Common myeloid progenitor, CD34-positive (primary cell): ENCODE measurements at regions not wholly inside any gene's neighbourhood (a gene's known extent, or its start where the extent isn't known, plus 50 kb on each side); places are given as distances from the start of the nearest gene placed in this dataset.

Experiments
- CTCF ChIA-PET: fragments of 350-600 bp; sonication (Branson Sonifier 250); formaldehyde crosslinking; loops from one replicate; lab custom pipeline; 2021; ENCODE audit warnings: antibody characterized with exemption; lab: Charles Lee
- POLR2A ChIA-PET: fragments of 350-600 bp; sonication (Branson Sonifier 250); formaldehyde crosslinking; loops from one replicate; lab custom pipeline; 2021; ENCODE audit warnings: antibody characterized with exemption; lab: Charles Lee
- DNase-seq, 3 donors: peaks; one replicate each; pipeline versions ENCODE4 v3.0.0 to v3.0.0-alpha.2; 2013
- H3K27ac ChIP-seq, 2 experiments: 1 replicate in 1 of 2; 2 replicates in 1 of 2; pipeline ENCODE4 v1.7.0; 2013; ENCODE audit warnings: inconsistent platforms in 2 of 2, low read length in 2 of 2, mild to moderate bottlenecking in 2 of 2, low read depth in 1 of 2, moderate library complexity in 1 of 2; ENCODE audit not compliant: severe bottlenecking in 2 of 2, insufficient read depth in 1 of 2, poor library complexity in 1 of 2
- H3K27me3 ChIP-seq, 5 experiments: replicated peaks in 2 of 5; 1 replicate in 3 of 5; 2 replicates in 2 of 5; pipeline versions ENCODE4 v1.6.1 to v1.7.0; 2013; ENCODE audit warnings: low read length in 4 of 5, mild to moderate bottlenecking in 2 of 5, moderate library complexity in 2 of 5, inconsistent platforms in 1 of 5; ENCODE audit not compliant: insufficient read depth in 5 of 5, control insufficient read depth in 4 of 5
- H3K36me3 ChIP-seq, 4 experiments: 1 replicate in 2 of 4; 2 replicates in 2 of 4; pipeline versions ENCODE4 v1.6.1 to v1.7.0; 2013; ENCODE audit warnings: low read length in 3 of 4, control low read depth in 1 of 4, mild to moderate bottlenecking in 1 of 4; ENCODE audit not compliant: control insufficient read depth in 4 of 4, insufficient read depth in 4 of 4
- H3K4me1 ChIP-seq, 4 experiments: 1 replicate in 3 of 4; 2 replicates in 1 of 4; pipeline versions ENCODE4 v1.6.1 to v1.7.1; 2013; ENCODE audit warnings: low read length in 3 of 4, mild to moderate bottlenecking in 3 of 4, control low read depth in 1 of 4, inconsistent platforms in 1 of 4, moderate library complexity in 1 of 4; ENCODE audit not compliant: control insufficient read depth in 4 of 4, insufficient read depth in 4 of 4; ENCODE audit errors: control extremely low read depth in 1 of 4
- H3K4me3 ChIP-seq, 7 experiments: 1 replicate in 4 of 7; 2 replicates in 3 of 7; pipeline versions ENCODE4 v1.5.1 to v1.7.0; 2013; ENCODE audit warnings: mild to moderate bottlenecking in 7 of 7, low read length in 6 of 7, moderate library complexity in 6 of 7, inconsistent platforms in 2 of 7, low read depth in 2 of 7, control low read depth in 1 of 7; ENCODE audit not compliant: insufficient read depth in 4 of 7, control insufficient read depth in 1 of 7; ENCODE audit errors: extremely low read depth in 1 of 7
- H3K9me3 ChIP-seq, 5 experiments: 1 replicate in 4 of 5; 2 replicates in 1 of 5; pipeline versions ENCODE4 v1.6.1 to v1.7.1; 2013; ENCODE audit warnings: low read length in 4 of 5, mild to moderate bottlenecking in 2 of 5, inconsistent platforms in 1 of 5, low read depth in 1 of 5, moderate library complexity in 1 of 5; ENCODE audit not compliant: control insufficient read depth in 4 of 5, insufficient read depth in 2 of 5; ENCODE audit errors: control extremely low read depth in 1 of 5
- WGBS: methylation state at CpG from one replicate; pipeline ENCODE4 v1.1.5; 2013; ENCODE audit not compliant: insufficient coverage; 5-methylcytosine and 5-hydroxymethylcytosine counted together

DNA sequence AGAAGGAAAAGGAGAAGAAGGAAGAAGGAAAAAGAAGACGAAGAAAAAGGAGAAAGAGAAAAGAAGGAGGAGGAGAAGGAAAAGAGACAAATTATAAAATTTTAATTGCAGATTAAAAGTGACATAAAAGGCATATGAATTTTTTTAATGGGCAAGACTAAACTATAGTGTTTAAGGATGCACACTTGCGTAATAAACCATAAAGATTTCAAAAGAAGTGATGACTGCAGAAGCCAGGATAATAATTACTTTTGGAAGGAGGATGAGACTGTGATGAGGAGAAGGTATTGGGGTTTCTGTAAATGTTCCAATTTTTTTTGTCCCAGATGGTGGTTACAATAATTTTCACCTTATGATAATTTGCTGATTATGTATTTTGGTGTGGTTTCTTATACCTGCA, 243.1 kb upstream of the PKN2 start:
- no peak overlapping the region for H3K4me3 ChIP-seq
- whole genome bisulfite sequencing, result 100% methylated on average over 2 of the region's 2 CpGs
- DNase-seq, result no peak
- H3K4me1 ChIP-seq, result no peaks in the 10 kb centered on the region
- no peak overlapping the region for H3K27ac ChIP-seq
- peaks cover 0 to 3% (median 0%) of the 10 kb centered on the region in 5 experiments for H3K9me3 ChIP-seq
- CTCF ChIA-PET, result no interaction called here
- no peaks in the 10 kb centered on the region for H3K36me3 ChIP-seq
- H3K27me3 ChIP-seq, result no peaks in the 10 kb centered on the region
- POLR2A ChIA-PET, result no interaction called here

DNA sequence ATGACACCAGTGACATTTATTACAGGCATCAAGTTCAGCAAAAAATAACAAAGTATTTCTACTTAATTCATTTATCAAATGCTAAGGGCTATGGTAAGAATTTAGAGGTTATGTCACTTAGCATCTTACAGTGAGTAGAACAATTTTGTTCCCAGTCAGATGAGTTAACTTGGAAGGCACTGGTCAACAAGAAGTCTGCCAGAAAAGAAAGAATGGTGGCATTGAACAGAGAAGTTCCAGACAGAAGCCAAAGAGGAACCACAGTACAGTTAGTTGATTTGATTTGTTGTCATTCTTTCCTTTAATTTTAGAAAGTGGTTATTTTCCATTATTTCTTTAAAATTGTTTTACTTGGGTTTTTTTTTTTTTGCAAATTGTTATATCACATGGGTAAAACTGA, 232.2 kb upstream of the PKN2 start:
- peaks cover 3 to 12% (median 7%) of the 10 kb centered on the region in 4 experiments for H3K4me1 ChIP-seq
- DNase-seq, result no peak
- H3K27ac ChIP-seq, result no peak overlapping the region
- no peaks in the 10 kb centered on the region for H3K36me3 ChIP-seq
- ChIA-PET CTCF (no interaction called here), POLR2A (no interaction called here)
- peaks cover 0 to 3% (median 0%) of the 10 kb centered on the region in 5 experiments for H3K9me3 ChIP-seq
- no peak overlapping the region for H3K4me3 ChIP-seq
- H3K27me3 ChIP-seq, result no peaks in the 10 kb centered on the region

DNA sequence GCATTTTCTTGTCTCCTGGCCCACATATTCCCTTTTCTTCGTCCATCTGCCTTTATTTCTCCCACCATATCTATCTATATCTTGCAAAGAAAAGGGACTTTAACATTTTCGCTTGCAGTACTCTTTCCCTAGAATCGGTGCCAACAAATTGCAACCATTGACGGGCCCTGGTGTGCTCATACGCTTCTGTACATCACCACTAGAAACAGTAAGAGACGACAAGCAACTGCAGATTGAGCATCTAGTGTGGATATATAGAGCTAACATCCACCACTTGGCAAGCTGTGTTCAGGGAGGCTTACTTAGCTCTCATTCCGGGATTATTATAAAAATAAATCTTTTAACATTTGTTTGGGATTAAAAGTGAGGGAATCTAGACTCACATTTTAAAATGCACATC, 230.8 kb upstream of the PKN2 start:
- no peaks in the 10 kb centered on the region for H3K36me3 ChIP-seq
- H3K9me3 ChIP-seq, result peaks cover 0 to 3% (median 0%) of the 10 kb centered on the region in 5 experiments
- no peak overlapping the region for H3K4me3 ChIP-seq
- ChIA-PET CTCF (no interaction called here), POLR2A (no interaction called here)
- no peak for DNase-seq
- WGBS, result 100% methylated on average over 3 of the region's 7 CpGs
- peaks cover 3 to 12% (median 7%) of the 10 kb centered on the region in 4 experiments for H3K4me1 ChIP-seq
- no peak overlapping the region for H3K27ac ChIP-seq
- no peaks in the 10 kb centered on the region for H3K27me3 ChIP-seq

DNA sequence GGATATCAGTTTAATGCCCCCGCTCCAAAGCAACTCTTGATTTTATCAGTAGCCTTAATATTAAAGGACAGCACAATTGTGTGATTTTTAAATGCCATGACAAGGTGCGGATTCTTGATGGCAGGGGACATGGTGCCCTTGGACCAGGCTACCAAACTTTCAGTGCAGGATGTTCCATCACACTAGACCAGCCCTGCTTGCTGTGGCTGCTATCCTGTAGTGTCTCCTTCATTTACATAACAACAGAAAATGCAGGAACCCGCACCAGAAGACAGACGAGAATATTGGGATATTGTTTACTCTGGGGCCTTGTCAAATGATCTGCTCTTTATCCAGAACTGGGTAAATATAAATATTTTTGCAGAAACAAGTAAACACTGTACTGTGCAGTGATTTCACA, 229.3 kb upstream of the PKN2 start:
- 100% methylated on average over 2 of the region's 4 CpGs for WGBS
- no peaks in the 10 kb centered on the region for H3K36me3 ChIP-seq
- DNase-seq, result no peak
- CTCF ChIA-PET, result no interaction called here
- peaks cover 3 to 12% (median 7%) of the 10 kb centered on the region in 4 experiments for H3K4me1 ChIP-seq
- POLR2A ChIA-PET, result no interaction called here
- H3K9me3 ChIP-seq, result peaks cover 0 to 2% (median 0%) of the 10 kb centered on the region in 5 experiments
- no peaks in the 10 kb centered on the region for H3K27me3 ChIP-seq
- H3K4me3 ChIP-seq, result no peak overlapping the region
- H3K27ac ChIP-seq, result no peak overlapping the region

DNA sequence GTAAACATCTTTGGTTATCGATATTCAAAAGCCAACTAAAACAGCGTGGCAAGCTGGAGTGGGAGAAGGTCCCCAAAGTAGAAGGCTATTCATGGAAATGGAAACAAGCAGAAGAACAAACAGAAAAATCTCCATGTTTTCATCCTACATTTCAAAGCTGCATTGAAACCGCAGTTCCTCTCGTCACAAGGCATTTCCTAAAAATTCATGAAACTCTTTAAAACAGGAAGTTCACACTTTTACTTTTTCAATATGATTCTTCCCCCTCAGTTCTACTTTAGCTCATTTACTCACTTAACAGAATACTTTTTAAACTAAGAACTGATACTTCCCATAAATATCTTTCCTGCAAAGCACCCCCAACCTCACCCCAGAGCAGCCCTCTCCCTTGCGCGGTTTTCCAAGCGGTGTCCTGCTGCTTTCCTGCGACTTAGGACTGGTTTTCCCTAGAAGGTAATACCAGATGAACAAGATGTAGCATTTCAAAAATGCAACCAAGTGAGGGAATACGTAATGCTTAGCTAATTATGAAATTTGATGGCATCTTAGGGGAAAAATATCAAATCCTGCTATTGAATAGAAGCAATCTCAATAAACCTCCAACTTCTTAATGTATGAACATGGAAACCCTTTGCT, 228.3 kb upstream of the PKN2 start:
- peak overlapping the region in 1 of 7 experiments; percentile 47 for H3K4me3 ChIP-seq
- CTCF ChIA-PET, result no interaction called here

DNA sequence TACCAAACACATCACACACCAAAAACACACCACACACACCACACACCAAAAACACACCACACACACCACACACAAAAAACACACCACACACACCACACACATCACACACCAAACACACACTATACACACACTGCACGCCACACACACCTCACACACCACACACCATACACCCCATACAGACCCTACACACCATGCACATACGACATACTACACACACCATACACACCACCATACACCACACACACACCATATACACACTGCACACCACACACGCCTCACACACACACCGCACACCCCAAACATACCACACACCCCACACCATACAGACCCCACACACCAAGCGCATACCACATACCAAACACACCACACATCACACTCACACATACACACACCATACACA, 226.9 kb upstream of the PKN2 start:
- Histone ChIP-seq H3K4me1 (peaks cover 4 to 13% (median 10%) of the 10 kb centered on the region in 4 experiments), H3K36me3 (no peaks in the 10 kb centered on the region), H3K4me3 (no peak overlapping the region), H3K9me3 (no peaks in the 10 kb centered on the region), H3K27me3 (peaks cover 2 to 17% (median 6%) of the 10 kb centered on the region in 5 experiments), H3K27ac (no peak overlapping the region)
- WGBS, result 93% methylated on average over 5 of the region's 5 CpGs
- peak in 1 of 3 donors; percentile 10 for DNase-seq
- POLR2A ChIA-PET, result no interaction called here
- CTCF ChIA-PET, result no interaction called here

More for the DNA sequence above, 228.3 kb upstream of the PKN2 start:
- H3K9me3 ChIP-seq, result no peaks in the 10 kb centered on the region
- peaks cover 3 to 12% (median 7%) of the 10 kb centered on the region in 4 experiments for H3K4me1 ChIP-seq
- no peaks in the 10 kb centered on the region for H3K36me3 ChIP-seq
- H3K27me3 ChIP-seq, result peaks cover 0 to 3% (median 0%) of the 10 kb centered on the region in 5 experiments
- DNase-seq, result peak; percentile 8 to 57 (median 37)
- H3K27ac ChIP-seq, result no peak overlapping the region
- WGBS, result 10% methylated on average over 7 of the region's 9 CpGs
- POLR2A ChIA-PET, result no interaction called here

DNA sequence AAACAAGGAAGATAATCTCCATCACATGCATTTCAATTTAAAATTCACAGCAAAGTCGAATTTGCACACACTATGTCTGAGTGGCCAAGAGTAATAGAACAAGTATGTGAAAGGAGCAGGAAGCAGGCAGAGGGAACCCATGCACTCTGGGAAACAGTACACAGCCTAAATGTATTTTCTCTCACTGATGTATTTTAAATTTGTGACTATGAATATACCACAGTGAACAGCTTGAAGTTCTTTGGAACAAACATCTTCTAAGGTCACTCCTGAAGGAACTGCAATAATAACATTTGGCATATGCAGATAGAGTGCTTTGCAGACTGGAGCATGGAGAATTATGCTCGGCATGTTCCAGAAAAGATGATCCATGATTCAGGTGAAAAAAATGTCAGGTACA, 223.1 kb upstream of the PKN2 start:
- POLR2A ChIA-PET, result no interaction called here
- Histone ChIP-seq H3K4me1 (peaks cover 3 to 11% (median 6%) of the 10 kb centered on the region in 4 experiments), H3K9me3 (no peaks in the 10 kb centered on the region), H3K27me3 (peaks cover 4 to 39% (median 13%) of the 10 kb centered on the region in 5 experiments), H3K27ac (no peak overlapping the region), H3K36me3 (no peaks in the 10 kb centered on the region), H3K4me3 (no peak overlapping the region)
- DNase-seq, result no peak
- WGBS, result 100% methylated on average over 1 of the region's 2 CpGs
- CTCF ChIA-PET, result no interaction called here
